KBM-7 (cell line): ENCODE measurements at regions not wholly inside any gene's neighbourhood (a gene's known extent, or its start where the extent isn't known, plus 50 kb on each side); places are given as distances from the start of the nearest gene placed in this dataset.
"Not testable (repeated sequence)": the region's sequence is repeated elsewhere in the genome, so short reads cannot be mapped to it uniquely, and the experiment has no call there.

Experiments used
- DNase-seq: peaks from one replicate; pipeline ENCODE4 v3.0.0-alpha.2; 2015
- in situ Hi-C: fragments of 300-500 bp; cut with MboI; formaldehyde crosslinking; loops from 2 replicates; pipeline ENCODE4 v1.14.3; 2020; ENCODE audit warnings: low sequenced_read_pairs, low pct_unique_long_range_greater_than_20kb, mixed read lengths

DNA sequence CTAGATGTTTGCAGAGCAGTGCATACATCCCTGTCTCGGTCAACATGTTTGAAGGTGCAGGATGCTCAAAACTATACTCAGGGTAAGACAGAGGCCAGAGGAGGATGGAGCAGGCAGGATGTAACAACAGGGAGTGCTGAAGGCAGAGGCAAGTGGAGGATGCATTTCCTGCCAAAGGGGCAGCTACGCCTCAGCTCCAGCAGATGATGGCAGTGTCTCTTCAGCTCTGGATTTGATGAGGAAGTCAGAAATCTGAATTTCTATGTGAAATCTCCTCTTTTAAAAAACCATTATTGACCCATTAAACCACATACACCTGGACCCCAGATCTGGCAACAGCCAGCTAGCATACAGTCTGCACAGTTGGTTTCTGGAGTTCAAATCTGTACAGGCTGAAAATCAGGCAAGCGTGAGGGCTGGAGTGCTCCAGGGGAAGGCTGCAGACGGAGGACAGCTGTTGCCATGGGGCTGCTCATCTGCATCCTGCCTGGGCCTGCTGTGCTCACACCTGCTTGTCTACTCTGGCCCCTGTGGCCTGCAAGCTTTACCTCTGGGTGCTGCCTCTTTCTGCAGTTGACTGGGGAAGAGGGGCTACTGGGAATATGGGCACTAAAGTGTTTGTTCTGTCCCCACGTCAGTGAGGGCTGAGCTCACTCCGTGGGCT lies 152.9 kb upstream of the SLC28A3 start:
- in situ Hi-C loops: no loop called here
- no peak for DNase-seq

DNA sequence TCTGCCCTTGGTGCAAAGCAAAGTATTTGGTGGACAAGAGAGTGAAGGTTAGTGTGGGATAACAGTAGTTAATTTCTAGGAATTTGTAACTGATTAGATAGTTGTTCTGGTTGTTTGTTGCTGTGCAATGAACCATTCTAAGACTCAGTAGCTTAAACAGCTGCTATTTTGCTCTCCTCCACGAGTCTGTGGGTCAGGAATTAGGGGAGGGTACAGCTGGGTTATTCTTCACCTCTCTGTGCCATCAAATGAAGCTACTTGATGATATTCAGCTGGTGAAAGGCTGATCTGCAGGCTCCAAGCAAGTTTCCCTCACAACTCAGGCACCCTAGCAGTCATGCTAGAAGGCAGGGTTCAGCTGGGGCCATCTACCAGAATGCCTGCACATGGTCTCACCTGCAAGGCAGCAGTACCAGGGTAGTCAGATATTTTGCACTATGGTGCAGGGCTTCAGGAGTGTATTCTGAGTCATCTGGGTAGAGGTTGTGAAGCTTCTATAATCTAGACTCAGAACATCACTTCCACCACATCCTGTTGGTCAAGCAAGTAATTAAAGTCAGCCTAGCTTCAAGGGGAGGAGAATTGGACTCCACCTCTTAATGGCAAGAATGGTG lies 159.5 kb upstream of the SLC28A3 start:
- DNase-seq: no peak
- in situ Hi-C loops: no loop called here

- no peak for DNase-seq
- in situ Hi-C loops: no loop called here
Measured at GRCh38 chr9:84500826-84501225, 160.3 kb upstream of the SLC28A3 start.

DNA sequence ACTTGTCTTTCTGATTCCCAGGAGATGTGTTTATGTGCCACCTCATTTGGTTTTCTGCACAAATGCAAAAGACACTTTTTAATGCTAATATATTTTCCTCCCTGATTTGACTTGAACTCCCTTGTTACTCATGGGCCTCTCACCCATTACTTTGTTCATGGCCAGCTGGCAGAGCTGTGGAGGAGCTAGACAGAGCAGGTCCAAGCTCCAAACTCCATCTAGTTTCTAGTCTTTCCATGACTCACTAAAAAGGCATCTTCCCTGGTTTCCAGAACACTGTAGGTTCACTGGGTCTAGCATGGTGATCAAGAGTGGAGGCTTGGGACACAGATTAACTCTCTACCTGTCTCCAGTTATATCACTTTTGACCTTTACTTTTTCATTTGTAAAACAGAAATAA lies 161.0 kb upstream of the SLC28A3 start:
- in situ Hi-C loops: no loop called here
- DNase-seq: no peak

DNA sequence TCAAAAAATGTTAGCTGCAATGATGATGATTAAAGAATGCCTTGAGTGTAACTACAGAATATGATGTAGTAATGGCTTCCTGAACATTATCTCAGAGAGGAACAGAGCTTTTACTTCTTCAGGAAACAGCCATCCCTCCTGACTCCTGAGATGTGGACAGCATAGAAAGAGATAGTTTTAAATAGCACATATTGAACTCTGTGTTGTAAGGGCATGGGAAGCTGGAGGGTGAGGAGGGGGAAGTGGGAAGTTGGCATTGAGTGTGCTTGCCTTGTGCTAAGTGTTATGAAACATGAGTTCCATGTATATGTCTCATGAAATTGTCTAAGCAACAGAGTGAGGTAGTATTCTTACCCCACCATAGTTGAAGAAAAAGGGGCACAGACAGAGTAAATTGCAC lies 161.5 kb upstream of the SLC28A3 start:
- DNase-seq: no peak

GRCh38 chr9:84504360-84504759 lies 163.8 kb upstream of the SLC28A3 start:
- no peak for DNase-seq
- in situ Hi-C loops: no loop called here

More for the DNA sequence above, 161.5 kb upstream of the SLC28A3 start:
- in situ Hi-C loops: no loop called here

- no peak for DNase-seq
- in situ Hi-C loops: no loop called here
Measured at GRCh38 chr9:84511651-84512050, 157.9 kb upstream of the NTRK2 start.

GRCh38 chr9:84512493-84512892 lies 157.0 kb upstream of the NTRK2 start:
- in situ Hi-C loops: no loop called here
- peak; percentile 6 for DNase-seq

DNA sequence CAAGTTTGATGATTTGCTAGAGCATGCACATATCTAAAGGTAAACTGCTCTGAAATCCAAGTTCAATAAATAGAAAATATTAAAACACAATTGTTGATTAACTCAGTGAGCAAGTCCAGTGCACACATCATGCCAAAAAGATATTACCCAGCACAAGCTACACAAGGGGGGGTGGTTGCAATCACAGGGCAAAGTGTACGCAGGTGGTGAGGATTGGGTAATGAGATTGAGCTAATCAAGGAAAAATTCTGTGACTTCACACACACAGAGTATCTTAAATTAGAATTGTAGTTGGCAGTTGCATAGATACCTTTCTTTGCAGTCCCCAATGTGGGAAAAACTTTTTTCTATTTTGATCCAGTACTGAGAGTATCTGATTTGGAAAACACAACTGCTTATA lies 156.1 kb upstream of the NTRK2 start:
- in situ Hi-C loops: no loop called here
- no peak for DNase-seq

DNA sequence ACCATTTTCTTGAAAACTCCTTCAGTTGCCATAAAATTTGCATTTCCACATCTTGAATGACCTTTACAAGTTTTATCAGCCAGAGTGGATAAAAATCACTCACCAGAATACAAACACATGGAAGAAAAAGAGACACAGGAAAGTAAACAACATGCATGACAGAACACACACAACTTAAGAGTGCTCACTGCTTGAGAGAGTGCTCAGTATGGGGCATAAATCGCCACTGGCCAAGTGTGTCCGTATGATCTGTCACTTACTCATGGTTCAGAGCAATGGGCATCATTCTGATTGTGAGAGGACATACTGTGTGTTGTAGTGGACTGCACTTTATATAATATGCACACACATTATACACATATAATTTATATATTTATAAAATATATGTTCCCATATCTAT lies 155.6 kb upstream of the NTRK2 start:
- in situ Hi-C loops: no loop called here
- no peak for DNase-seq

GRCh38 chr9:84514421-84514820 lies 155.1 kb upstream of the NTRK2 start:
- in situ Hi-C loops: no loop called here

GRCh38 chr9:84517026-84517425 lies 152.5 kb upstream of the NTRK2 start:
- in situ Hi-C loops: no loop called here
- no peak for DNase-seq

More at GRCh38 chr9:84514421-84514820, 155.1 kb upstream of the NTRK2 start:
- no peak for DNase-seq

- no peak for DNase-seq
- in situ Hi-C loops: no loop called here
Measured at GRCh38 chr9:84519413-84519812, 150.1 kb upstream of the NTRK2 start.

GRCh38 chr9:84521208-84521607 lies 148.3 kb upstream of the NTRK2 start:
- DNase-seq: no peak
- in situ Hi-C loops: no loop called here

DNA sequence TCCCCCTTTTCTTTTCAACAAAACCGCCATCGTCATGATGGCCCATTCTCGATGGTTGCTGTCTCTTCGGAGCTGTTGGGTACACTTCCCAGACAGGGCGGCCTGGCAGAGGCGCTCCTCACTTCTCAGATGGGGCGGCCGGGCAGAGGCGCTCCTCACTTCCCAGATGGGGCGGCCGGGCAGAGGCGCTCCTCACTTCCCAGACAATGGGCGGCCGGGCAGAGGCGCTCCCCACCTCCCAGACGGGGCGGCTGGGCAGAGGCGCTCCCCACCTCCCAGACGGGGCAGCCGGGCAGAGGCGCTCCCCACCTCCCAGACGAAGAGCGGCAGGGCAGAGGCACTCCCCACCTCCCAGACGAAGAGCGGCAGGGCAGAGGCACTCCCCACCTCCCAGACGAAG lies 143.3 kb upstream of the NTRK2 start:
- DNase-seq, in situ Hi-C loops: not testable (repeated sequence)

GRCh38 chr9:84527060-84527720 lies 142.3 kb upstream of the NTRK2 start:
- DNase-seq, in situ Hi-C loops: not testable (repeated sequence)

- in situ Hi-C loops, DNase-seq: not testable (repeated sequence)
Measured at GRCh38 chr9:84535973-84536372, 133.6 kb upstream of the NTRK2 start.

- no peak for DNase-seq
- in situ Hi-C loops: no loop called here
Measured at GRCh38 chr9:84538879-84539278, 130.7 kb upstream of the NTRK2 start.

DNA sequence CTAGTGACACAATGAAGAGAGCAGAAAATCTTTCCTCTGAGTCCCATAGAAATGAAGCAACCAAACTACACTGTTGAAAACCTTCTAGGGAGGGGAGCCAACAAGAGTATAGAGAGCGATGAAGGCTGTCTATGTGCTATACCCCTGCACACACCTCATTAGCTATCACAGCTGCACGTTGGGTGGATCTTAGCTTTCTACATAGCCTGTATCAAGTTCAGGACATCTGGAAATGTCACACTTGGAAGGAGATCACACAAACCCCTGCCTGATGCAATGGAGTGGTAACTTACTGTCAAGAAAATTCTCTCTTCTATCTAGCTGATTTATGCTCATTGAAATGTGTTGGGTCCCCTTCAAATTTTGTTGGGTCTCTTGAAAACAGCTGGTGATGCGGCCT lies 127.0 kb upstream of the NTRK2 start:
- DNase-seq: no peak
- in situ Hi-C loops: no loop called here

- DNase-seq: no peak
- in situ Hi-C loops: no loop called here
Measured at GRCh38 chr9:84554069-84554664, 115.4 kb upstream of the NTRK2 start.
